Peyer's patch (tissue), 4 donors: ENCODE measurements at regions not wholly inside any gene's neighbourhood (a gene's known extent, or its start where the extent isn't known, plus 50 kb on each side); places are given as distances from the start of the nearest gene placed in this dataset.

Experiments used
- DNase-seq, 3 donors: peaks; one replicate each; pipeline ENCODE4 v3.0.0-alpha.2; 2017 to 2019
- H3K27ac ChIP-seq, 4 donors: fragments of 200-600 bp; sonication (generic); one replicate each; pipeline ENCODE4 v1.5.1; 2016 to 2019
- H3K27me3 ChIP-seq, 2 donors: fragments of 200-600 bp; sonication (generic); one replicate each; pipeline ENCODE4 v1.5.1; 2019
- H3K36me3 ChIP-seq, 3 donors: fragments of 200-600 bp; sonication (generic); one replicate each; pipeline ENCODE4 v1.5.1; 2016 to 2019
- H3K4me1 ChIP-seq, 4 donors: fragments of 200-600 bp; sonication (generic); one replicate each; pipeline ENCODE4 v1.5.1; 2016 to 2019
- H3K4me3 ChIP-seq, 4 donors: fragments of 200-600 bp; sonication (generic); 1 replicate in 3 of 4; 2 replicates in 1 of 4; pipeline ENCODE4 v1.5.1; 2016 to 2019; ENCODE audit warnings: mild to moderate bottlenecking in 1 of 4
- H3K9me3 ChIP-seq, 4 donors: fragments of 200-600 bp; sonication (generic); one replicate each; pipeline ENCODE4 v1.5.1; 2016 to 2019; ENCODE audit warnings: mild to moderate bottlenecking in 1 of 4
- CTCF ChIP-seq, 6 experiments: fragments of 450-650 bp in 4 of 6; fragments of 200-600 bp in 2 of 6; sonication (generic) in 1 of 6; IDR thresholded peaks; one replicate each; pipeline ENCODE4 v1.5.1; 2017 to 2019; ENCODE audit warnings: antibody characterized with exemption in 6 of 6, mild to moderate bottlenecking in 3 of 6, moderate library complexity in 1 of 6
- POLR2A ChIP-seq, 2 donors: fragments of 450-650 bp; IDR thresholded peaks; one replicate each; pipeline ENCODE4 v1.5.1; 2017; ENCODE audit warnings: antibody characterized with exemption in 2 of 2, mild to moderate bottlenecking in 2 of 2, moderate library complexity in 2 of 2

GRCh38 chr6:168209420-168209819 lies 110.2 kb downstream of the DACT2 start:
- no peaks in the 10 kb centered on the region for H3K9me3 ChIP-seq
- DNase-seq: peak in 1 of 3 donors; percentile 15
- H3K4me3 ChIP-seq: no peak overlapping the region
- H3K36me3 ChIP-seq: no peaks in the 10 kb centered on the region
- no peaks in the 10 kb centered on the region for H3K27me3 ChIP-seq
- H3K27ac ChIP-seq: no peak overlapping the region
- TF ChIP-seq CTCF (IDR thresholded peaks at IDR 0.05): no peak
- TF ChIP-seq POLR2A (IDR thresholded peaks at IDR 0.05): no peak
- no peaks in the 10 kb centered on the region for H3K4me1 ChIP-seq

GRCh38 chr6:168208854-168209253 lies 110.7 kb downstream of the DACT2 start:
- DNase-seq: peak in 1 of 3 donors; percentile 13
- H3K9me3 ChIP-seq: no peaks in the 10 kb centered on the region
- TF ChIP-seq CTCF (IDR thresholded peaks at IDR 0.05) (no peak), POLR2A (IDR thresholded peaks at IDR 0.05) (no peak)

GRCh38 chr6:168208402-168208801 lies 111.2 kb downstream of the DACT2 start:
- DNase-seq: no peak
- TF ChIP-seq POLR2A (IDR thresholded peaks at IDR 0.05) (no peak), CTCF (IDR thresholded peaks at IDR 0.05) (no peak)
- no peaks in the 10 kb centered on the region for H3K9me3 ChIP-seq
- H3K27ac ChIP-seq: no peak overlapping the region
- no peaks in the 10 kb centered on the region for H3K4me1 ChIP-seq
- no peaks in the 10 kb centered on the region for H3K27me3 ChIP-seq
- no peaks in the 10 kb centered on the region for H3K36me3 ChIP-seq
- no peak overlapping the region for H3K4me3 ChIP-seq

More at GRCh38 chr6:168208854-168209253, 110.7 kb downstream of the DACT2 start:
- no peaks in the 10 kb centered on the region for H3K36me3 ChIP-seq
- no peak overlapping the region for H3K27ac ChIP-seq
- no peak overlapping the region for H3K4me3 ChIP-seq
- no peaks in the 10 kb centered on the region for H3K4me1 ChIP-seq
- no peaks in the 10 kb centered on the region for H3K27me3 ChIP-seq

- Histone ChIP-seq H3K27ac (no peak overlapping the region), H3K4me1 (no peaks in the 10 kb centered on the region), H3K4me3 (no peak overlapping the region), H3K36me3 (no peaks in the 10 kb centered on the region), H3K9me3 (no peaks in the 10 kb centered on the region), H3K27me3 (no peaks in the 10 kb centered on the region)
- no peak for TF ChIP-seq POLR2A (IDR thresholded peaks at IDR 0.05)
- TF ChIP-seq CTCF (IDR thresholded peaks at IDR 0.05): no peak
- peak in 1 of 3 donors; percentile 29 for DNase-seq
These were observed 112.0 kb downstream of the DACT2 start for GRCh38 chr6:168207421-168208175.

GRCh38 chr6:168206661-168207274 lies 112.8 kb downstream of the DACT2 start:
- DNase-seq: peak in 1 of 3 donors; percentile 31
- TF ChIP-seq CTCF (IDR thresholded peaks at IDR 0.05): no peak
- no peaks in the 10 kb centered on the region for H3K36me3 ChIP-seq
- H3K27ac ChIP-seq: no peak overlapping the region
- no peaks in the 10 kb centered on the region for H3K4me1 ChIP-seq
- no peak overlapping the region for H3K4me3 ChIP-seq
- no peaks in the 10 kb centered on the region for H3K27me3 ChIP-seq
- no peaks in the 10 kb centered on the region for H3K9me3 ChIP-seq
